Activated CD4-positive, alpha-beta T cell treated with anti-CD3 and anti-CD28 coated beads for 48 hours (primary cell): ENCODE measurements at regions not wholly inside any gene's neighbourhood (a gene's known extent, or its start where the extent isn't known, plus 50 kb on each side); places are given as distances from the start of the nearest gene placed in this dataset.
"Not testable (repeated sequence)": the region's sequence is repeated elsewhere in the genome, so short reads cannot be mapped to it uniquely, and the experiment has no call there.

ENCODE experiments used
- DNase-seq: peaks from one replicate; pipeline ENCODE4 v3.0.0-alpha.2; 2020

- DNase-seq = no peak
These were observed 686.1 kb downstream of the GLUD2 start for GRCh38 chrX:121733514-121733913.

GRCh38 chrX:121746105-121746504 is 698.7 kb downstream of the GLUD2 start:
- DNase-seq = no peak

- DNase-seq = not testable (repeated sequence)
These were observed 706.2 kb downstream of the GLUD2 start for GRCh38 chrX:121753602-121754001.

- DNase-seq = no peak
These were observed 706.9 kb downstream of the GLUD2 start for GRCh38 chrX:121754301-121754700.

GRCh38 chrX:121755541-121755940 is 708.1 kb downstream of the GLUD2 start:
- no peak for DNase-seq

- DNase-seq = no peak
These were observed 714.4 kb downstream of the GLUD2 start for GRCh38 chrX:121761845-121762244.

GRCh38 chrX:121763671-121764070 is 716.3 kb downstream of the GLUD2 start:
- no peak for DNase-seq

GRCh38 chrX:121768210-121768609 is 720.8 kb downstream of the GLUD2 start:
- DNase-seq = not testable (repeated sequence)

GRCh38 chrX:121781991-121782390 is 734.6 kb downstream of the GLUD2 start:
- no peak for DNase-seq

GRCh38 chrX:121782544-121782943 is 735.1 kb downstream of the GLUD2 start:
- DNase-seq = no peak

GRCh38 chrX:121782976-121783375 is 735.6 kb downstream of the GLUD2 start:
- no peak for DNase-seq

GRCh38 chrX:121802881-121803412 is 755.5 kb downstream of the GLUD2 start:
- DNase-seq = no peak

- DNase-seq = no peak
These were observed 776.0 kb downstream of the GLUD2 start for GRCh38 chrX:121823406-121823805.

- DNase-seq = no peak
These were observed 784.2 kb downstream of the GLUD2 start for GRCh38 chrX:121831601-121832000.

GRCh38 chrX:121832446-121832845 is 785.0 kb downstream of the GLUD2 start:
- DNase-seq = no peak

- no peak for DNase-seq
These were observed 788.6 kb downstream of the GLUD2 start for GRCh38 chrX:121836000-121836399.

GRCh38 chrX:121851033-121851432 is 803.6 kb downstream of the GLUD2 start:
- DNase-seq = no peak

- no peak for DNase-seq
These were observed 806.6 kb downstream of the GLUD2 start for GRCh38 chrX:121853762-121854613.

- DNase-seq = no peak
These were observed 807.2 kb downstream of the GLUD2 start for GRCh38 chrX:121854614-121854911.

- DNase-seq = no peak
These were observed 811.6 kb downstream of the GLUD2 start for GRCh38 chrX:121858867-121859647.

- no peak for DNase-seq
These were observed 816.6 kb downstream of the GLUD2 start for GRCh38 chrX:121863976-121864375.

- DNase-seq = no peak
These were observed 817.2 kb downstream of the GLUD2 start for GRCh38 chrX:121864561-121864960.

- no peak for DNase-seq
These were observed 822.6 kb downstream of the GLUD2 start for GRCh38 chrX:121869876-121870477.

GRCh38 chrX:121871122-121871521 is 823.7 kb downstream of the GLUD2 start:
- no peak for DNase-seq
